ENCODE measurements at regions not wholly inside any gene's neighbourhood (a gene's known extent, or its start where the extent isn't known, plus 50 kb on each side); places are given as distances from the start of the nearest gene placed in this dataset.

DNA sequence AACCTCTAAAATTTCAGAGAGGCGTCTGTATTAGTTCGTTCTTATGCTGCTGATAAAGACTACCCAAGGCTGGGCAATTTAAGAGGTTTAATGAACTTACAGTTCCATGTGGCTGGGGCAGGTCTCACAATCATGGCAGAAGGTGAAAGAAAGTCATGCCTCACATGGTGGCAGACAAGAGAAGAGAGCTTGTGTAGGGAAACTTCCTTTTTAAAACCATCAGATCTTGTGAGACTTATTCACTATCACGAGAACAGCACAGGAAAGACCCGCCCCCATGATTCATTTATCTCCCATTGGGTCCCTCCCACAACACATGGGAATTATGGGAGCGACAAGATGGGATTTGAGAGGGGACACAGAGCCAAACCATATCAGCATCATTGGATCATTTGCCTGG, 183.2 kb upstream of the SIX2 start:
- H3K4me3 ChIP-seq, result no peak overlapping the region

GRCh38 chr2:45191976-45192375, 182.7 kb upstream of the SIX2 start:
- H3K4me3 ChIP-seq, result no peak overlapping the region
- no peak overlapping the region for H3K27ac ChIP-seq

More for the DNA sequence above, 183.2 kb upstream of the SIX2 start:
- no peak overlapping the region for H3K27ac ChIP-seq

DNA sequence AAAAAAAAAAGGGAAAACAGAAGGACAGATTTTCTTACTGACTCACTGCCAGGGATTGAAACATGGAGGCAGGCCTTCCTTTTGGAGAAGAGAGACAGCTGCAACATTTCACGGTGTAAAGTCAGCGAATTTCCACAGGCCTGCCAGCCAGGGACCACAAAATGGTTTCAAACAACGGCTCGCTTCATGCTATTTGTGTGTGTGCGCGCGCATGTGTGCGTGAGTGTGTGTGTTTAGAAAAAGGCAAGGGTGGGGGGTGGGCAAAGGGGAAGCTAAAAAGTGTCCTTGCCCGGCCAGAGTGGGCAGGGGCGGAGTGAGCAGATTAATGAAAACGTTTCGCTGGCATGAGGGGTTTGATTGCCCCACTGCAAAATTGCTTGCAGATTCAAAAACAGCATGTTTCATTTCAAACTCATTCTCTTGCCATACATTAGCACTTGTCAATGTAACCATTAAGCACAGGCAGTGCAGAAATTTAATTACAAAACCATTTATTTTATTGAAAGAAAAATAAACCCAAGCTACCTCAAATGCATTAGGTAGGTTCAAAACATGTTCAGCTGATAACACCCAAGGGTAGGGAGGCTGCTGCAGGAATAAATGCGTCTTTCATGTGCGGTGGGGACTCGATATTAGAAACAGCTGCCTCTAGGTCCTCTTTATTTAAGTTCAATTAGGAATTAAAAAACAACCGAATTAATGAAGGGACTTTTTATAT, 182.1 kb upstream of the SIX2 start:
- Histone ChIP-seq H3K27ac (no peak overlapping the region), H3K4me3 (no peak overlapping the region)

- Histone ChIP-seq H3K27ac (peak overlapping the region in 1 of 21 experiments; percentile 21), H3K4me3 (no peak overlapping the region)
Observed at GRCh38 chr2:45190481-45190942, 181.3 kb upstream of the SIX2 start.

- Histone ChIP-seq H3K27ac (no peak overlapping the region), H3K4me3 (no peak overlapping the region)
Observed at GRCh38 chr2:45184606-45185005, 175.4 kb upstream of the SIX2 start.

DNA sequence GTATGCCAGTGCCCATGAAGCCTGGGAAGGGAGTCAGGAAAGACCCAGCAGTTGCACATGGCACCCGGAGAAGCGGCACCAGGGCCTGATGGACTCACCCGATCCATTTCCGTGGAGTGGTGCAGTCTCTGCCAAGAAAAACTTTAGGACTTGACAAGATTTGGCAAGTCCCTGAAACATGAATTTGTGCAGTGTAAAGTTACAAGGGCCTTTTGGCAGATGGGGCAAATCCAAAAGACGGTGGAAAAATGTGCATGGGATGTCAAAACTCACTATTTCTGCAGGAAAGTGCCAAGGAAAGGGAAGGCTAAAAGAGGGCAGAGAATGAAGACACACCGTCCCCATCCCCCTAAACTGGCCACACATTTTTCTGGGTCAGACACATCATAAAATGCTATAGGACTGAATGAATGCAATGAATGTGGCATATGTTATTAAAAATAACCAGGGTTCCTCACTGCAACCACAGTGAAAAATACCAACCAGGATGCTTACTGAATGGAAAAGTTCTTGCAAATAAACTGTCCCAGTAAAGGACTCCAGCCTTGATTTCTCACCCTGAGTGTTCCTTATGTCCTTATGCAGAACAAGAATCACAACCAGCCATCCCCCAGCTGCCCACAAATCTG, 173.5 kb upstream of the SIX2 start:
- no peak overlapping the region for H3K27ac ChIP-seq
- H3K4me3 ChIP-seq, result no peak overlapping the region

GRCh38 chr2:45180779-45181178, 171.5 kb upstream of the SIX2 start:
- Histone ChIP-seq H3K4me3 (no peak overlapping the region), H3K27ac (no peak overlapping the region)

GRCh38 chr2:45180033-45180746, 170.9 kb upstream of the SIX2 start:
- Histone ChIP-seq H3K27ac (no peak overlapping the region), H3K4me3 (no peak overlapping the region)

GRCh38 chr2:45178854-45179253, 169.6 kb upstream of the SIX2 start:
- Histone ChIP-seq H3K4me3 (no peak overlapping the region), H3K27ac (peak overlapping the region in 6 of 21 experiments; percentile 6 to 78 (median 43))

DNA sequence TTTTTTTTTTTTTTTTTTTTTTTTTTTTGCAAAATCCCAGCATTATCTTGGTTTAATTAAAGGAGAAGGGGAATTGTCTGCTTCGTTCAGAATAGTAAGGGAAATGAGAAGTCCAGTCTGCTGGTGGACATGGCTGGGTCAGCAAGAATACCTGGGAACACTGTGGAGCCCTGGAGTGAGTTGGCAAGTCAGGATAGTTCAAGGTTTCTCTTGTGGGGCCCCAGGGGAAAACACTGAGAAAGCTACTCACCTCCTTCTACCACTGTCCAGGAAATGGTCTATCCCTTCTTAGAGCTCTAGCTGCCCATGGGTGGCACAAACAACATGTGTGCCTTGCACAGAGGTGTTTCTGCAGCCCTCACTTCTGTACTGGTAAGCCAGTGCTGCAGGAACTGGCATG, 169.1 kb upstream of the SIX2 start:
- Histone ChIP-seq H3K4me3 (no peak overlapping the region), H3K27ac (peak overlapping the region in 7 of 21 experiments; percentile 6 to 78 (median 31))

- H3K4me3 ChIP-seq, result no peak overlapping the region
- no peak overlapping the region for H3K27ac ChIP-seq
Observed at GRCh38 chr2:45177870-45178269, 168.6 kb upstream of the SIX2 start.

DNA sequence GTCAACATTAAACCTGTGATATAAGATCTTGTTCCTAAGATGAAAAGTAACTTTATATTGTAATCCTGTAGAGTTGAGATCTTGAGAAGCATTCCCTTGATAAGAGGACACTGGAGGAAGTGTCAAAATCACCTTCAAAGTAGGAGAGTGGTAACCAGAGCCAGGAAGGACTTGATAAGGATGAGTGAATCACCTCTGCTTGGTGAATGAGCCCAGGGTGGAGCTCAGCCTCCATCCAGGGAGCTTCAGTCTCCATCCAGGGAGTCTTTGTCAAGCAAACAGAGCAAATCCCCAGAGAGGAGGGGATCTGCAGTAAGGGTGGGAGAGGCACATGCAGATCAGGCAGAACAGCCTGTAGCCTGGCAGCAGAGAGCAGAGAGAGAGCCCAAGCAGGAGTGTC, 167.1 kb upstream of the SIX2 start:
- H3K27ac ChIP-seq, result no peak overlapping the region
- H3K4me3 ChIP-seq, result no peak overlapping the region

GRCh38 chr2:45173513-45173912, 164.3 kb upstream of the SIX2 start:
- Histone ChIP-seq H3K27ac (no peak overlapping the region), H3K4me3 (no peak overlapping the region)

DNA sequence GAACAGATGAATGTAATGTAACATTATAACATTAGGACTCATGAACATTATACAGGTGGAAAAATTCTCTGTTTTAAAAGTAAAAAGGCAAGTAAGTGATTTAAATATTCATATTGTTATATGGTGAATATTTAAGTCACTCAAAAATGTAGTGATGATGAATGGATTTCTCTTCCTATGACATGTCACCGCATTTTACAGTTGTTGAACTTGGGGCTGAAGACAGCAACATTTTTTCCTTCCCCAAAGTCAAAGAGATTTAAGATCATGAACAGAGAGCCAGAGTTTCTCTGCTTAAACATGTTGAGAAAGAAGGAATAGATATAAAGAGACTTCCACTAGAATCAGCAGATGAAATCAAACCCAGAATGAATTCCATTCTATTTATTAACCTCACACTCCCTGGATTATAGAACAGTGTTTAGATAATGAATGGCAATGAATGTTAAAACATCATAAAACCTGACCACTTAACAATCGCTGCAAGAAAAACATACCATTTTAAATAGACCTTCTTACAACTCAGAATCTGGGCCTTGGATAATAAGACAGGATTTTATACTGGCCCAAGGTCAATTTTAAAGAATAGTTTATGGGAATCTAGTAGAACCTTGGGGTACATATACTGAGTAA, 163.6 kb upstream of the SIX2 start:
- Histone ChIP-seq H3K4me3 (no peak overlapping the region), H3K27ac (no peak overlapping the region)

DNA sequence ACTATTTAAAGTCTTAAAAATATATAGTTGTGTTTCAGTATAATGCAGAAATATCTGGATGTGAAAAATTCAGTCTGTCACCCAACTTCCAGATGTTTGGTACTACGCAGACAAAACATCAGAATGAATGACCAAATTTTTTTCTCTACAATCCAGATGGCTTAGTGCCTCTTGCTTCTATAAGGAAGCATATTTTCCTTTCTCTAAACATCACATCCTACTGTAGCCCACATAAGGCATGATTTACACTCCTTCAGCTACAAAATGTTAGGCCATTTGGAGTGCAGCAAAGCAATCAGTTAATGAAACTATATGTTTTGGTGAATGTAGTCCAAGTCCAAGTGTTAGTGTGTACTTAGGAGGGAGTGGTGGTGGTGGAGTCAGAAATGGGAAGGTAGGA, 162.9 kb upstream of the SIX2 start:
- Histone ChIP-seq H3K27ac (no peak overlapping the region), H3K4me3 (no peak overlapping the region)

DNA sequence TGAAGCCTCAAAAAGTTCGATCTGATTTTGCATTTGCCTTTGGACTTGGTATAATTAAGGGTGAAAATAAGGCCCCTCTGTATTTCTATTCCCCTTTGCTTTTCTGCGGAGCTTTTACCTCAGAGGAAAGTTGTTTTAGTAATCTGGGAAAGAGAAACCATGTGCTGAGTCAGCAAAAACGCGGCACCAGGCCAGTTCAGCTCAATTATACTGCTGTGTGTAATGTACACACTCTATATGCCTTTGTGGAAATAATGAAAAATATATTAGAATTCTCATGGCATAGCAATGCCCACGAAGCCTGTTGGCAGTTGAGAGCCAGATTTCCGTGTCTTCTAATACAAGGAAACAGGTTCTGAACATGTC, 161.9 kb upstream of the SIX2 start:
- Histone ChIP-seq H3K4me3 (no peak overlapping the region), H3K27ac (no peak overlapping the region)

GRCh38 chr2:45170191-45171135, 161.2 kb upstream of the SIX2 start:
- H3K27ac ChIP-seq, result peak overlapping the region in 5 of 21 experiments; percentile 33 to 79 (median 42)
- H3K4me3 ChIP-seq, result peak overlapping the region in 5 of 7 experiments; percentile 22 to 47 (median 29)

- peak overlapping the region; percentile 22 to 47 (median 29) for H3K4me3 ChIP-seq
- H3K27ac ChIP-seq, result peak overlapping the region in 12 of 21 experiments; percentile 10 to 79 (median 34)
Observed at GRCh38 chr2:45169339-45170190, 160.3 kb upstream of the SIX2 start.
